GM12874 (cell line): ENCODE measurements at regions not wholly inside any gene's neighbourhood (a gene's known extent, or its start where the extent isn't known, plus 50 kb on each side); places are given as distances from the start of the nearest gene placed in this dataset.

ENCODE experiments used
- CTCF ChIP-seq: IDR thresholded peaks from 2 replicates; pipeline ENCODE4 v1.5.1; 2011; ENCODE audit warnings: low read depth, mild to moderate bottlenecking, control low read depth, low read length, moderate library complexity; ENCODE audit not compliant: insufficient read depth

GRCh38 chr16:5502467-5502869 is 404.9 kb upstream of the EEF2KMT start:
- no peak for TF ChIP-seq CTCF

- TF ChIP-seq CTCF: no peak
These were observed 402.9 kb upstream of the EEF2KMT start for GRCh38 chr16:5500526-5500925.

- TF ChIP-seq CTCF: no peak
These were observed 401.0 kb upstream of the EEF2KMT start for GRCh38 chr16:5498562-5498961.

GRCh38 chr16:5496013-5496412 is 398.4 kb upstream of the EEF2KMT start:
- TF ChIP-seq CTCF: no peak

GRCh38 chr16:5490499-5490898 is 392.9 kb upstream of the EEF2KMT start:
- TF ChIP-seq CTCF: peak; percentile 57; the same call in 1 of the 2 replicates

GRCh38 chr16:5488581-5488980 is 391.0 kb upstream of the EEF2KMT start:
- TF ChIP-seq CTCF: no peak

- TF ChIP-seq CTCF: no peak
These were observed 390.1 kb upstream of the EEF2KMT start for GRCh38 chr16:5487728-5488127.

- no peak for TF ChIP-seq CTCF
These were observed 384.7 kb upstream of the EEF2KMT start for GRCh38 chr16:5482256-5482655.
